Testis (tissue), 2 donors: ENCODE measurements at regions not wholly inside any gene's neighbourhood (a gene's known extent, or its start where the extent isn't known, plus 50 kb on each side); places are given as distances from the start of the nearest gene placed in this dataset.

Source experiments
- CTCF ChIP-seq, 3 experiments: fragments of 450-650 bp in 2 of 3; fragments of 200-600 bp in 1 of 3; sonication (generic) in 1 of 3; IDR thresholded peaks; one replicate each; pipeline ENCODE4 v1.5.1; 2016 to 2019; ENCODE audit warnings: antibody characterized with exemption in 3 of 3, mild to moderate bottlenecking in 2 of 3, moderate library complexity in 1 of 3
- POLR2A ChIP-seq: fragments of 450-650 bp; IDR thresholded peaks from one replicate; pipeline ENCODE4 v1.6.1; 2017; ENCODE audit warnings: antibody characterized with exemption, mild to moderate bottlenecking, moderate library complexity

GRCh38 chr1:209389975-209390374, 193.5 kb upstream of the CAMK1G start:
- TF ChIP-seq POLR2A (no peak), CTCF (IDR thresholded peaks at IDR 0.05) (no peak)
